ENCODE measurements at regions not wholly inside any gene's neighbourhood (a gene's known extent, or its start where the extent isn't known, plus 50 kb on each side); places are given as distances from the start of the nearest gene placed in this dataset.
A peak's percentile ranks its signal among the peaks of the same experiment; 100 is the strongest.

DNA sequence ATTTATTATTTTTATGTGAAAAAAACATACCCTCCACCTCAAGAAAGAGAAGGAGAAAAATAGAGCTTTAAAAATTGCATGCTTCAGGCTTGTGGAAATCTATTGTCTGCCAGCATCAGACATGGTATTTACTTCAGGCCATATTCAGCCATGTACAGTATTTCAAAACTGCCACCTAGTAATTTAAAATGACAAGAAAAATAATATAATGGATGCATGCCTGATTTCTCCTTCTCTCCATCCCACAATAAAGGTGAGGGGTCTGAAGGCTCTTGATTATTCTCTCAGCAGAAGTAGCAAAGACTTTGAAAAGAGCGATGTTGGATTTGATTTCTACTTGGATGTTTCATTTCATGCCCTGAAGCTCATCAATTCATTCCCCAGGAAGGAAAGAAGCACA is 250.7 kb downstream of the TBC1D4 start:
- no peaks in the 10 kb centered on the region for H3K27me3 ChIP-seq (ENCODE audit: control insufficient read depth in 2 of 2, insufficient read depth in 1 of 2, low read length in 1 of 2)
- WGBS: 100% methylated on average over 1 of the region's 1 CpG
- no peaks in the 10 kb centered on the region for H3K4me1 ChIP-seq (ENCODE audit: control insufficient read depth in 2 of 2, insufficient read depth in 2 of 2, low read length in 2 of 2)
- no peaks in the 10 kb centered on the region for H3K9me3 ChIP-seq (ENCODE audit: control insufficient read depth in 2 of 2, insufficient read depth in 1 of 2, low read length in 1 of 2)
- no peak for DNase-seq (ENCODE audit: low read depth in 6 of 9, low spot score in 9 of 9)
- no peak overlapping the region for H3K27ac ChIP-seq (ENCODE audit: low read depth in 1 of 2, low read length in 1 of 2)
- H3K36me3 ChIP-seq (ENCODE audit: control insufficient read depth in 2 of 2, insufficient read depth in 2 of 2, low read length in 1 of 2): no peaks in the 10 kb centered on the region
- H3K4me3 ChIP-seq (ENCODE audit: low read length in 2 of 2): no peak overlapping the region

DNA sequence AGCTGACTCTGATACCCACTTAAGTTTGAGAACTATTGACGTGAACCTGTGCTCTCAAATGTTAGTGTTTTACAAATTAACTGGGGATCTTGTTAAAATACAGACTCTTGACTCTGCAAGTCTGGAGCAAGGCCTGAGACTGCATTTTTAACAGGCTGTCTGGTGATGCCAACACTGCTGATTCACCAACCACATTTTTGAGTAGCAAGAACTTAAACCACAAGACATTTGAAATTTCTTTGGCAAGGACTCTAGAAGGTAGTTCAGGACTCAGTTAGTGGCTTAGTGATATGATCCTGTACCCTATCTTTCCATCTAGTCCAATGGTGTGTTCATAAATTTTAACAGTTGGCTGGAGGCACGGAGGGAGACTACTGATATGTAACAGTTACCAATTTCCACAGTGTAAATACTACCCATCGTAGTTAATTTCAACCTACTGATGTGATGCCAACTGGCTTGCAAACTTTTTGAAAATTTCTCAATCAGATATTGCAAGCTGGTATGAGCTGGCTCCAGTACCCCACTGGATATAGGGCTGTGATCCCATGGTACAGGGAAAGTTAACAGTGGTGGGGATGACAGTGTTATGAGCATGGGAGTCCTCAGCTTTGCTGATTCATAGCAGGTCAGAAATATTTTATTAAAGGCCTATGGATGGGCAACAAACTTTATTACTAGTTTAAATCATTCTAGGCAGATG is 255.1 kb downstream of the TBC1D4 start:
- Histone ChIP-seq H3K27me3 (ENCODE audit: control insufficient read depth in 2 of 2, insufficient read depth in 1 of 2, low read length in 1 of 2) (no peaks in the 10 kb centered on the region), H3K27ac (ENCODE audit: low read depth in 1 of 2, low read length in 1 of 2) (no peak overlapping the region), H3K9me3 (ENCODE audit: control insufficient read depth in 2 of 2, insufficient read depth in 1 of 2, low read length in 1 of 2) (no peaks in the 10 kb centered on the region), H3K4me3 (ENCODE audit: low read length in 2 of 2) (no peak overlapping the region), H3K36me3 (ENCODE audit: control insufficient read depth in 2 of 2, insufficient read depth in 2 of 2, low read length in 1 of 2) (no peaks in the 10 kb centered on the region), H3K4me1 (ENCODE audit: control insufficient read depth in 2 of 2, insufficient read depth in 2 of 2, low read length in 2 of 2) (no peaks in the 10 kb centered on the region)
- WGBS: 70% methylated on average over 3 of the region's 3 CpGs
- DNase-seq (ENCODE audit: low read depth in 6 of 9, low spot score in 9 of 9): no peak

DNA sequence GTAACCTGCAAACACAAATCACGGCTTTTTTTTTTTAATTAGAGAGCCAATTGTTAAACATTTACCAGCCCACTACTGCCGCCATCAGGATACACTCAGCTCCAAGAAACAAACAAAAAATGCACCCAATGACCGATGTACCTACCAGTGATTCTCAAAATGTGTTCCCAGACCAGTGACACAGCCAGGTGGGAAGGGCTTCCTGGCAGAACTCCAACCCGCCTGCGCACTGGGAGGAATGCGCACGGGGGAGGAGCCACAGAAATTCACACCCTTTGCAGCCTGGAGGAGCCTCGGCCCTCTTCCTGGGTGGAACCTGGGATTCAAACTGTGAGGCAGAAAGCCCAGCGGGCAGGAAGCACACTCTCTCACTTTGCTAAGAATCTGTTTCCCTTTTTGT is 255.9 kb downstream of the TBC1D4 start:
- Histone ChIP-seq H3K9me3 (ENCODE audit: control insufficient read depth in 2 of 2, insufficient read depth in 1 of 2, low read length in 1 of 2) (no peaks in the 10 kb centered on the region), H3K4me1 (ENCODE audit: control insufficient read depth in 2 of 2, insufficient read depth in 2 of 2, low read length in 2 of 2) (no peaks in the 10 kb centered on the region), H3K36me3 (ENCODE audit: control insufficient read depth in 2 of 2, insufficient read depth in 2 of 2, low read length in 1 of 2) (no peaks in the 10 kb centered on the region), H3K27ac (ENCODE audit: low read depth in 1 of 2, low read length in 1 of 2) (no peak overlapping the region), H3K4me3 (ENCODE audit: low read length in 2 of 2) (no peak overlapping the region), H3K27me3 (ENCODE audit: control insufficient read depth in 2 of 2, insufficient read depth in 1 of 2, low read length in 1 of 2) (no peaks in the 10 kb centered on the region)
- DNase-seq (ENCODE audit: low read depth in 6 of 9, low spot score in 9 of 9): no peak
- 96% methylated on average over 9 of the region's 9 CpGs for WGBS

- Histone ChIP-seq H3K36me3 (ENCODE audit: control insufficient read depth in 2 of 2, insufficient read depth in 2 of 2, low read length in 1 of 2) (no peaks in the 10 kb centered on the region), H3K27ac (ENCODE audit: low read depth in 1 of 2, low read length in 1 of 2) (no peak overlapping the region), H3K4me1 (ENCODE audit: control insufficient read depth in 2 of 2, insufficient read depth in 2 of 2, low read length in 2 of 2) (no peaks in the 10 kb centered on the region), H3K9me3 (ENCODE audit: control insufficient read depth in 2 of 2, insufficient read depth in 1 of 2, low read length in 1 of 2) (no peaks in the 10 kb centered on the region), H3K27me3 (ENCODE audit: control insufficient read depth in 2 of 2, insufficient read depth in 1 of 2, low read length in 1 of 2) (peaks cover 0 to 1% of the 10 kb centered on the region in 2 donors), H3K4me3 (ENCODE audit: low read length in 2 of 2) (no peak overlapping the region)
- 82% methylated on average over 1 of the region's 1 CpG for WGBS
- no peak for DNase-seq (ENCODE audit: low read depth in 6 of 9, low spot score in 9 of 9)
These were observed 256.5 kb downstream of the TBC1D4 start for GRCh38 chr13:75225288-75226032.

- Histone ChIP-seq H3K27ac (ENCODE audit: low read depth in 1 of 2, low read length in 1 of 2) (no peak overlapping the region), H3K4me1 (ENCODE audit: control insufficient read depth in 2 of 2, insufficient read depth in 2 of 2, low read length in 2 of 2) (no peaks in the 10 kb centered on the region), H3K9me3 (ENCODE audit: control insufficient read depth in 2 of 2, insufficient read depth in 1 of 2, low read length in 1 of 2) (no peaks in the 10 kb centered on the region), H3K36me3 (ENCODE audit: control insufficient read depth in 2 of 2, insufficient read depth in 2 of 2, low read length in 1 of 2) (no peaks in the 10 kb centered on the region), H3K27me3 (ENCODE audit: control insufficient read depth in 2 of 2, insufficient read depth in 1 of 2, low read length in 1 of 2) (peaks cover 0 to 9% of the 10 kb centered on the region in 2 donors), H3K4me3 (ENCODE audit: low read length in 2 of 2) (no peak overlapping the region)
- 91% methylated on average over 6 of the region's 6 CpGs for WGBS
- no peak for DNase-seq (ENCODE audit: low read depth in 6 of 9, low spot score in 9 of 9)
These were observed 257.8 kb downstream of the TBC1D4 start for GRCh38 chr13:75224053-75224742.

DNA sequence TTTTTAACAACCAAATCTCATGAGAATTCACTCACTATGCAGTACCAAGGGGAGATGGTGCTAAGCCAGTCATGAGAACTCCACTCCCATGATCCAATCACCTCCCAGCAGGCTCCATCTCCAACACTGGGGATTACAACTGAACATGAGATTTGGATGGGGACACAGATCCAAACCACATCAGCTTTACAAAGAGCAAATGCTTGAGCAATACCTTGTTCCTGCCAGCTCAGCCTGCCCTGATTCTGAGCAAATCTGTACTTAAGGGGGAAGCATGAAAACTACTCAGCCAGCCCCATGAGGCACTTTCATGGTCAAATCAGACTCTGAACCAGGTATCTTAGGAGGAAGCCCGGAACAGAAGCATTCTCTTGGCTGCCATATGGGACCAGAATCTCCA is 259.9 kb downstream of the TBC1D4 start:
- Histone ChIP-seq H3K36me3 (ENCODE audit: control insufficient read depth in 2 of 2, insufficient read depth in 2 of 2, low read length in 1 of 2) (no peaks in the 10 kb centered on the region), H3K4me1 (ENCODE audit: control insufficient read depth in 2 of 2, insufficient read depth in 2 of 2, low read length in 2 of 2) (no peaks in the 10 kb centered on the region), H3K4me3 (ENCODE audit: low read length in 2 of 2) (no peak overlapping the region), H3K9me3 (ENCODE audit: control insufficient read depth in 2 of 2, insufficient read depth in 1 of 2, low read length in 1 of 2) (no peaks in the 10 kb centered on the region), H3K27me3 (ENCODE audit: control insufficient read depth in 2 of 2, insufficient read depth in 1 of 2, low read length in 1 of 2) (peaks cover 2 to 12% of the 10 kb centered on the region in 2 donors), H3K27ac (ENCODE audit: low read depth in 1 of 2, low read length in 1 of 2) (no peak overlapping the region)
- WGBS: 94% methylated on average over 1 of the region's 1 CpG
- DNase-seq (ENCODE audit: low read depth in 6 of 9, low spot score in 9 of 9): no peak

DNA sequence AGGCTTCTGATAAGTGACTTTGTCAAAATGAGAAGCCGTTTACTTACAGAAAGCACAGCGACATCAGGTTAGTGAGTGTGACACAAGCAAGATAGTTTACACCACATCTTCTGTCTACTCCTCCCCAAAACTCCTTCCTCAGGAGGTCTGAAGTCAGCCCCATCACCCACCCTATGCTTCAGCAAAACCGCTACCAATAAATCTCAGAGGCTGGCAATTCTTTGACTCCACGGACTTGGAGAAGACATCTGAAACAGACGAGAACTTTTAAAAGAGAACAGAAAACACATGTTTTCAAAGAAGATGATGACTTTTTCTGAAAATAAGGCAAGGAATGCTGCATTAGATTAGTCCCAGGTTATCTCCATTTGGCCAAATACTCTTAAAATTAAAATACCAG is 261.1 kb downstream of the TBC1D4 start:
- H3K27ac ChIP-seq (ENCODE audit: low read depth in 1 of 2, low read length in 1 of 2): no peak overlapping the region
- 86% methylated on average over 5 of the region's 5 CpGs for WGBS
- no peaks in the 10 kb centered on the region for H3K9me3 ChIP-seq (ENCODE audit: control insufficient read depth in 2 of 2, insufficient read depth in 1 of 2, low read length in 1 of 2)
- no peaks in the 10 kb centered on the region for H3K36me3 ChIP-seq (ENCODE audit: control insufficient read depth in 2 of 2, insufficient read depth in 2 of 2, low read length in 1 of 2)
- peaks cover 2 to 15% of the 10 kb centered on the region in 2 donors for H3K27me3 ChIP-seq (ENCODE audit: control insufficient read depth in 2 of 2, insufficient read depth in 1 of 2, low read length in 1 of 2)
- no peak for DNase-seq (ENCODE audit: low read depth in 6 of 9, low spot score in 9 of 9)
- no peak overlapping the region for H3K4me3 ChIP-seq (ENCODE audit: low read length in 2 of 2)
- no peaks in the 10 kb centered on the region for H3K4me1 ChIP-seq (ENCODE audit: control insufficient read depth in 2 of 2, insufficient read depth in 2 of 2, low read length in 2 of 2)

- H3K27ac ChIP-seq (ENCODE audit: low read depth in 1 of 2, low read length in 1 of 2): no peak overlapping the region
- H3K9me3 ChIP-seq (ENCODE audit: control insufficient read depth in 2 of 2, insufficient read depth in 1 of 2, low read length in 1 of 2): no peaks in the 10 kb centered on the region
- no peaks in the 10 kb centered on the region for H3K4me1 ChIP-seq (ENCODE audit: control insufficient read depth in 2 of 2, insufficient read depth in 2 of 2, low read length in 2 of 2)
- no peaks in the 10 kb centered on the region for H3K36me3 ChIP-seq (ENCODE audit: control insufficient read depth in 2 of 2, insufficient read depth in 2 of 2, low read length in 1 of 2)
- WGBS: 87% methylated on average over 8 of the region's 8 CpGs
- peaks cover 2 to 18% of the 10 kb centered on the region in 2 donors for H3K27me3 ChIP-seq (ENCODE audit: control insufficient read depth in 2 of 2, insufficient read depth in 1 of 2, low read length in 1 of 2)
- DNase-seq (ENCODE audit: low read depth in 6 of 9, low spot score in 9 of 9): no peak
- H3K4me3 ChIP-seq (ENCODE audit: low read length in 2 of 2): no peak overlapping the region
These were observed 261.8 kb downstream of the TBC1D4 start for GRCh38 chr13:75220238-75220542.

DNA sequence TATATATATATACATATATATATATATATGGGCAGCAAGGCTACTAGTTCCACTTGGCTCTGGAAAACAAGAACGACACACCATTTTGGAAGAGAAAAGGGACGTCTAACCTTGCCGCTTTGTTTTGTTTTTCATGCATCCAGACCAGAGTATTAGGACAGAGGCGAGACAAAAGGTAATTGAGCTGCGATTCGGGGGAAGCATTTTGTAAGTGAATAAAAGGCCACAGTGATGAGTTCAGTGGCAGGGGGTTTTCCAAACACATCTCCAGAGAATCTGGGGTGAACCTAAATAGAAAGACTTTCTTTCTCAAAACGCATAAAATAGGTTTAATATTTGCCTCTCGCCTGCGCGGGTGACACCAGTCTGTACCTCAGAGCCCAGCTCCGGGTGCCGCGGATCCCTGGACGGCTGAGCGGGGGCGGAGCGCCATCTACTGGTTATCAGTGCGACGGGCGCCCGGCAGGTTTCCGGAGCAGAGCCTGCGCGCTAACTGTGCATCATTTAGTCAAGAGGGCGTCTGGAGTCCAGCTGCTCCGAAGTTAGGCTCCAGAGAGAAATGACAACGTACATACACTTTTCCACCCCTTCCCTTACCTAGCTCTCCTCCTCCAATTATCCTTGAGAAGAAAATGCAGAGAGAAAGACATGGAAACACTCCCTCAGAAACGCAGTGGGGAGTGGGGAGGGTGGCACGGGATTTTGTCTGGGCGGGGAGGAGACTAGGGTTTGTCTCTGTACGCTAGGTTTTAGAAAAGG is 262.3 kb downstream of the TBC1D4 start:
- DNase-seq (ENCODE audit: low read depth in 6 of 9, low spot score in 9 of 9): peak; percentile 23 to 81 (median 56)
- 14% methylated on average over 31 of the region's 31 CpGs for WGBS
- Histone ChIP-seq H3K4me3 (ENCODE audit: low read length in 2 of 2) (no peak overlapping the region), H3K27ac (ENCODE audit: low read depth in 1 of 2, low read length in 1 of 2) (no peak overlapping the region), H3K27me3 (ENCODE audit: control insufficient read depth in 2 of 2, insufficient read depth in 1 of 2, low read length in 1 of 2) (peaks cover 2 to 20% of the 10 kb centered on the region in 2 donors), H3K9me3 (ENCODE audit: control insufficient read depth in 2 of 2, insufficient read depth in 1 of 2, low read length in 1 of 2) (no peaks in the 10 kb centered on the region), H3K36me3 (ENCODE audit: control insufficient read depth in 2 of 2, insufficient read depth in 2 of 2, low read length in 1 of 2) (no peaks in the 10 kb centered on the region), H3K4me1 (ENCODE audit: control insufficient read depth in 2 of 2, insufficient read depth in 2 of 2, low read length in 2 of 2) (no peaks in the 10 kb centered on the region)

All from thymus (tissue), 11 donors.